MCF 10A (cell line): ENCODE measurements at regions not wholly inside any gene's neighbourhood (a gene's known extent, or its start where the extent isn't known, plus 50 kb on each side); places are given as distances from the start of the nearest gene placed in this dataset.

Source experiments
- BruUV-seq: library from RNA; stranded (reverse); fragments of 400-500 nt; replicated peaks from 2 replicates; lab custom pipeline; 2021; lab: Mats Ljungman, UMichigan
- CTCF ChIA-PET: fragments of 300-600 bp; sonication (Branson Sonifier 250); formaldehyde crosslinking; extraction: SDS; loops from one replicate; lab custom pipeline; 2021; ENCODE audit warnings: antibody characterized with exemption, inconsistent platforms; lab: Yijun Ruan, JAX
- POLR2A ChIA-PET: fragments of 300-600, 350-650 bp; sonication (Branson Sonifier 250); formaldehyde crosslinking; extraction: SDS; loops from one replicate; lab custom pipeline; 2020; ENCODE audit warnings: antibody characterized with exemption, inconsistent platforms; lab: Yijun Ruan, JAX
- DNase-seq: peaks from one replicate; pipeline ENCODE4 v3.0.0-alpha.2; 2018; ENCODE audit not compliant: unreplicated experiment
- H3K27ac Mint-ChIP-seq: one replicate; pipeline ENCODE4 v1.8.0; 2022; ENCODE audit warnings: mild to moderate bottlenecking, low read depth, mixed read lengths; ENCODE audit not compliant: unreplicated experiment
- H3K27me3 Mint-ChIP-seq: one replicate; pipeline ENCODE4 v1.8.0; 2022; ENCODE audit warnings: mixed read lengths; ENCODE audit not compliant: insufficient read depth, unreplicated experiment
- H3K36me3 Mint-ChIP-seq: one replicate; pipeline ENCODE4 v1.8.0; 2022; ENCODE audit warnings: mild to moderate bottlenecking, moderate library complexity, mixed read lengths; ENCODE audit not compliant: insufficient read depth, unreplicated experiment
- H3K4me1 Mint-ChIP-seq: one replicate; pipeline ENCODE4 v1.8.0; 2022; ENCODE audit warnings: mixed read lengths; ENCODE audit not compliant: insufficient read depth, unreplicated experiment
- H3K4me3 Mint-ChIP-seq: one replicate; pipeline ENCODE4 v1.8.0; 2022; ENCODE audit warnings: mild to moderate bottlenecking, moderate library complexity, mixed read lengths; ENCODE audit not compliant: unreplicated experiment
- H3K9me3 Mint-ChIP-seq: one replicate; pipeline ENCODE4 v1.8.0; 2022; ENCODE audit warnings: mixed read lengths; ENCODE audit not compliant: unreplicated experiment
- intact Hi-C: fragments of 100-400 bp; cut with micrococcal nuclease; formaldehyde crosslinking; loops from 2 replicates; pipeline ENCODE4 v1.14.1; 2022
- TF ChIP-seq, protein P1 (sequence below): fragments of 200-600 bp; IDR thresholded peaks from one replicate; pipeline ENCODE4 v1.8.0; 2022; ENCODE audit warnings: antibody characterized with exemption, mild to moderate bottlenecking; ENCODE audit not compliant: unreplicated experiment

- H3K27me3 Mint-ChIP-seq, result peaks cover 14% of the 10 kb centered on the region
- BruUV-seq, result no TSS peak
- no peaks in the 10 kb centered on the region for H3K36me3 Mint-ChIP-seq
- TF ChIP-seq, protein P1, sequence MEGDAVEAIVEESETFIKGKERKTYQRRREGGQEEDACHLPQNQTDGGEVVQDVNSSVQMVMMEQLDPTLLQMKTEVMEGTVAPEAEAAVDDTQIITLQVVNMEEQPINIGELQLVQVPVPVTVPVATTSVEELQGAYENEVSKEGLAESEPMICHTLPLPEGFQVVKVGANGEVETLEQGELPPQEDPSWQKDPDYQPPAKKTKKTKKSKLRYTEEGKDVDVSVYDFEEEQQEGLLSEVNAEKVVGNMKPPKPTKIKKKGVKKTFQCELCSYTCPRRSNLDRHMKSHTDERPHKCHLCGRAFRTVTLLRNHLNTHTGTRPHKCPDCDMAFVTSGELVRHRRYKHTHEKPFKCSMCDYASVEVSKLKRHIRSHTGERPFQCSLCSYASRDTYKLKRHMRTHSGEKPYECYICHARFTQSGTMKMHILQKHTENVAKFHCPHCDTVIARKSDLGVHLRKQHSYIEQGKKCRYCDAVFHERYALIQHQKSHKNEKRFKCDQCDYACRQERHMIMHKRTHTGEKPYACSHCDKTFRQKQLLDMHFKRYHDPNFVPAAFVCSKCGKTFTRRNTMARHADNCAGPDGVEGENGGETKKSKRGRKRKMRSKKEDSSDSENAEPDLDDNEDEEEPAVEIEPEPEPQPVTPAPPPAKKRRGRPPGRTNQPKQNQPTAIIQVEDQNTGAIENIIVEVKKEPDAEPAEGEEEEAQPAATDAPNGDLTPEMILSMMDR, result no peak
- no peaks in the 10 kb centered on the region for H3K9me3 Mint-ChIP-seq
- H3K4me1 Mint-ChIP-seq, result peaks cover 11% of the 10 kb centered on the region
- no peak overlapping the region for H3K27ac Mint-ChIP-seq
- POLR2A ChIA-PET, result interaction anchor here (0.6 kb wide), 1 partner anchor 46 kb away, joined by 3 read pairs; no protein-coding TSS in a partner anchor
- CTCF ChIA-PET, result interaction anchor here (0.9 kb wide), 1 partner anchor 30 kb away, joined by 5 read pairs; no protein-coding TSS in a partner anchor
- no peak overlapping the region for H3K4me3 Mint-ChIP-seq
- intact Hi-C loops, result no loop called here
- no peak for DNase-seq
Measured at GRCh38 chr6:33880766-33881165, 77.0 kb upstream of the MLN start.

GRCh38 chr6:33880104-33880678 lies 76.4 kb upstream of the MLN start:
- Mint-ChIP-seq H3K36me3 (no peaks in the 10 kb centered on the region), H3K4me1 (peaks cover 8% of the 10 kb centered on the region), H3K9me3 (no peaks in the 10 kb centered on the region), H3K27me3 (peaks cover 16% of the 10 kb centered on the region), H3K4me3 (no peak overlapping the region), H3K27ac (peak overlapping the region; percentile 24)
- intact Hi-C loops, result no loop called here
- no peak for DNase-seq
- CTCF ChIA-PET, result interaction anchor here (0.5 kb wide), 1 partner anchor 535 kb away, joined by 3 read pairs; no protein-coding TSS in a partner anchor
- POLR2A ChIA-PET, result interaction anchor here (0.6 kb wide), 1 partner anchor 47 kb away, joined by 3 read pairs; no protein-coding TSS in a partner anchor
- TF ChIP-seq, protein P1, result no peak
- BruUV-seq, result no TSS peak

DNA sequence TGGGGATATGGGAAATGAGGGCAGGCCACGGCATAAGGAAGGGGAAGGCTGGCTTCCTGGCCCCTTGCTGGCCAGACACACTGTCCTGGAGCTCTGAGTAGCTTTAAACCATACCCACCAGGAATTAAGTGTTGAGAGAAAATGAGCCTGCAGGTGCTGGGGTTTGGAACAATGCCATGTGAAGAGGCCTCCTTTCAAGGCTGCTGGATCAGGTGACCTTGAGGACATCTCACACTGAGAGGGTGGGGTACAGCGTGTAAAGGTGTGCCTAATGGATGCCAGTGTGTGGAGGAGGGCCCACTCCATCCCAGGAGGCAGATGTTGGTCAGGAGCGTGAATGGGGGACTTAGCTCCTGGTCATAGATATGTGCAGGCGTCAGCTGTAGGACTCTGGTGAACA lies 74.8 kb upstream of the MLN start:
- Mint-ChIP-seq H3K4me3 (no peak overlapping the region), H3K9me3 (no peaks in the 10 kb centered on the region), H3K4me1 (no peaks in the 10 kb centered on the region), H3K27ac (no peak overlapping the region), H3K36me3 (no peaks in the 10 kb centered on the region), H3K27me3 (peaks cover 16% of the 10 kb centered on the region)
- CTCF ChIA-PET, result no interaction called here
- DNase-seq, result no peak
- POLR2A ChIA-PET, result interaction anchor here (1.1 kb wide), 1 partner anchor 39 kb away, joined by 4 read pairs; no protein-coding TSS in a partner anchor
- BruUV-seq, result no TSS peak
- TF ChIP-seq, protein P1, result no peak
- intact Hi-C loops, result no loop called here

DNA sequence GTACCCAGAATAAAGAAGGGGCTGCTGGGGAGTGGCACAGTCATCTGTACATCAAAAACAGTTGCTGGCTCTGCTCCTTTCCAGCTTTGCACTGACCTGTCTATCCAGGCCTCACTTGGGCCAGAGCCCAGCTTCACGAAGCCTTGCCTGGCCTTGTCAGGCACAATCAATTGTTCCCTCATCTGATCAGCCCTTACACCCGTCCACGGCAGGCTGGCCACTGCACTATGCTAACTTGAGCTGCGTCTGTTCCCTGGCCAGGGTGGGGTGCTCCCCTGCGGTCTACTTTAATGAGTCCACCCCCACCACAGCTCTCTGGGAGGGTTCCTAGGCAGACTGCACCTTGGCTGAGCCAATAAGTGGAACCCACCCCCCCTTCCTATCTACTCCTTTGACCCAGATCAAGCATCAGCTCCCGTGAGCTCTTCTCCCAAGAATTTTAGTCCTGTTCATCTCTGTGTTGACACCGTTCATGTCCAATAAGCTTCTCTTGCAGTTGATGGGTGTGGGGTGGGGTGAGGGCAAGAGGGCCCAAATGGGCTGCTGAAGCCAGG lies 74.3 kb upstream of the MLN start:
- Mint-ChIP-seq H3K4me3 (no peak overlapping the region), H3K9me3 (no peaks in the 10 kb centered on the region), H3K36me3 (no peaks in the 10 kb centered on the region), H3K4me1 (no peaks in the 10 kb centered on the region), H3K27me3 (peaks cover 16% of the 10 kb centered on the region), H3K27ac (no peak overlapping the region)
- TF ChIP-seq, protein P1, result no peak
- CTCF ChIA-PET, result interaction anchor here (0.9 kb wide), 1 partner anchor 22 kb away, joined by 4 read pairs; no protein-coding TSS in a partner anchor
- DNase-seq, result no peak
- intact Hi-C loops, result no loop called here
- POLR2A ChIA-PET, result interaction anchor here (1.1 kb wide), 1 partner anchor 38 kb away, joined by 4 read pairs; no protein-coding TSS in a partner anchor
- no TSS peak for BruUV-seq
